GM12891 (cell line): ENCODE measurements at regions not wholly inside any gene's neighbourhood (a gene's known extent, or its start where the extent isn't known, plus 50 kb on each side); places are given as distances from the start of the nearest gene placed in this dataset.
"Not testable (repeated sequence)": the region's sequence is repeated elsewhere in the genome, so short reads cannot be mapped to it uniquely, and the experiment has no call there.

ENCODE experiments used
- DNase-seq: peaks from one replicate; pipeline ENCODE4 v3.0.0; 2011; ENCODE audit warnings: low spot score; ENCODE audit not compliant: insufficient read length
- FAIRE-seq: peaks from 2 replicates; lab custom pipeline; 2011; peaks lifted over from hg19 to GRCh38; lab: Jason Lieb, UNC
- PAX5 ChIP-seq: IDR thresholded peaks from 2 replicates; pipeline ENCODE4 v1.6.1; 2011; ENCODE audit warnings: low read length, moderate library complexity, mild to moderate bottlenecking; ENCODE audit not compliant: insufficient read depth, severe bottlenecking
- POLR2A ChIP-seq: IDR thresholded peaks from 2 replicates; pipeline ENCODE4 v1.6.1; 2011; ENCODE audit warnings: low read depth, low read length, control low read depth
- POLR2AphosphoS5 ChIP-seq: IDR thresholded peaks from 2 replicates; pipeline ENCODE4 v1.6.1; 2011; ENCODE audit warnings: low read depth, low read length, control low read depth
- POU2F2 ChIP-seq: IDR thresholded peaks from 2 replicates; pipeline ENCODE4 v1.6.1; 2011; ENCODE audit warnings: low read depth, mild to moderate bottlenecking, control low read depth, low read length, moderate library complexity
- SPI1 ChIP-seq: IDR thresholded peaks from 2 replicates; pipeline ENCODE4 v1.6.1; 2011; ENCODE audit warnings: low read depth, low read length, control low read depth
- TAF1 ChIP-seq: IDR thresholded peaks from 2 replicates; pipeline ENCODE4 v1.6.1; 2011; ENCODE audit warnings: low read depth, low read length, control low read depth

- TF ChIP-seq POLR2A: no peak
- no peak for TF ChIP-seq POU2F2
- TF ChIP-seq POLR2AphosphoS5: no peak
- no peak for TF ChIP-seq PAX5
- TF ChIP-seq TAF1: no peak
- no peak for TF ChIP-seq SPI1
- DNase-seq (no peak), FAIRE-seq (no peak)
These were observed 1012.6 kb downstream of the EFNA5 start for GRCh38 chr5:106658150-106658549.

- FAIRE-seq (no peak), DNase-seq (no peak)
- TF ChIP-seq POLR2A: no peak
- no peak for TF ChIP-seq POU2F2
- TF ChIP-seq POLR2AphosphoS5: no peak
- TF ChIP-seq TAF1: no peak
- TF ChIP-seq PAX5: no peak
- TF ChIP-seq SPI1: no peak
These were observed 1013.9 kb downstream of the EFNA5 start for GRCh38 chr5:106656821-106657220.

- TF ChIP-seq SPI1 (no peak), POLR2AphosphoS5 (no peak), POLR2A (no peak), TAF1 (no peak), POU2F2 (no peak), PAX5 (no peak)
- DNase-seq (no peak), FAIRE-seq (no peak)
These were observed 1021.7 kb downstream of the EFNA5 start for GRCh38 chr5:106649031-106649430.

GRCh38 chr5:106648401-106648800, 1022.3 kb downstream of the EFNA5 start:
- DNase-seq (no peak), FAIRE-seq (no peak)
- TF ChIP-seq POLR2A: no peak
- no peak for TF ChIP-seq TAF1
- TF ChIP-seq PAX5: no peak

GRCh38 chr5:106646106-106646505, 1024.6 kb downstream of the EFNA5 start:
- TF ChIP-seq SPI1 (no peak), POLR2A (no peak), TAF1 (no peak), PAX5 (no peak), POU2F2 (no peak), POLR2AphosphoS5 (no peak)
- DNase-seq: no peak
- FAIRE-seq: no peak

GRCh38 chr5:106640511-106640910, 1030.2 kb downstream of the EFNA5 start:
- FAIRE-seq: no peak
- TF ChIP-seq POU2F2: no peak
- no peak for TF ChIP-seq TAF1
- TF ChIP-seq POLR2AphosphoS5: no peak
- TF ChIP-seq POLR2A: no peak
- TF ChIP-seq PAX5: no peak
- TF ChIP-seq SPI1: no peak
- DNase-seq: no peak

- DNase-seq (no peak), FAIRE-seq (no peak)
- no peak for TF ChIP-seq SPI1
These were observed 1031.2 kb downstream of the EFNA5 start for GRCh38 chr5:106639488-106639887.

- DNase-seq (no peak), FAIRE-seq (no peak)
- TF ChIP-seq TAF1 (no peak), POLR2AphosphoS5 (no peak), PAX5 (no peak), POU2F2 (no peak), POLR2A (no peak), SPI1 (no peak)
These were observed 1033.5 kb downstream of the EFNA5 start for GRCh38 chr5:106637275-106637674.

- no peak for DNase-seq
- TF ChIP-seq POLR2A (no peak), SPI1 (no peak), PAX5 (no peak), POU2F2 (no peak), POLR2AphosphoS5 (no peak), TAF1 (no peak)
These were observed 1036.4 kb downstream of the EFNA5 start for GRCh38 chr5:106634375-106634774.

GRCh38 chr5:106633825-106634224, 1036.9 kb downstream of the EFNA5 start:
- DNase-seq (no peak), FAIRE-seq (no peak)
- TF ChIP-seq SPI1: no peak
- no peak for TF ChIP-seq POLR2AphosphoS5
- no peak for TF ChIP-seq PAX5
- TF ChIP-seq POLR2A: no peak
- TF ChIP-seq POU2F2: no peak
- TF ChIP-seq TAF1: no peak

More at GRCh38 chr5:106634375-106634774, 1036.4 kb downstream of the EFNA5 start:
- FAIRE-seq: no peak

GRCh38 chr5:106628456-106628855, 1042.3 kb downstream of the EFNA5 start:
- not testable (repeated sequence) for FAIRE-seq, DNase-seq

- TF ChIP-seq POLR2A: no peak
- TF ChIP-seq TAF1: no peak
- no peak for TF ChIP-seq PAX5
- TF ChIP-seq POU2F2: no peak
- DNase-seq (no peak), FAIRE-seq (no peak)
These were observed 1060.7 kb downstream of the EFNA5 start for GRCh38 chr5:106610041-106610440.
